Right atrium auricular region (tissue), 2 donors: ENCODE measurements at regions not wholly inside any gene's neighbourhood (a gene's known extent, or its start where the extent isn't known, plus 50 kb on each side); places are given as distances from the start of the nearest gene placed in this dataset.

Experiments
- DNase-seq: peaks from one replicate; pipeline ENCODE4 v3.0.0-alpha.2; 2019; ENCODE audit warnings: low spot score
- H3K27ac ChIP-seq, 2 donors: fragments of 200-600 bp; sonication (generic); 1 replicate in 1 of 2; 2 replicates in 1 of 2; pipeline ENCODE4 v1.5.1; 2016 to 2019
- H3K27me3 ChIP-seq, 2 donors: fragments of 200-600 bp; sonication (generic); one replicate each; pipeline versions ENCODE4 v1.5.1 to v1.6.0; 2017 to 2019
- H3K36me3 ChIP-seq: fragments of 200-600 bp; sonication (generic); one replicate; pipeline ENCODE4 v1.5.1; 2016
- H3K4me1 ChIP-seq, 2 donors: fragments of 200-600 bp; sonication (generic); one replicate each; pipeline versions ENCODE4 v1.5.1 to v1.6.0; 2017 to 2019
- H3K4me3 ChIP-seq, 2 donors: fragments of 200-600 bp; sonication (generic); 1 replicate in 1 of 2; 2 replicates in 1 of 2; pipeline ENCODE4 v1.5.1; 2017 to 2019; ENCODE audit warnings: mild to moderate bottlenecking in 1 of 2, moderate library complexity in 1 of 2
- H3K9me3 ChIP-seq, 2 donors: fragments of 200-600 bp; sonication (generic); one replicate each; pipeline ENCODE4 v1.5.1; 2019
- CTCF ChIP-seq, 2 donors: fragments of 200-600 bp; sonication (generic); IDR thresholded peaks; one replicate each; pipeline ENCODE4 v1.5.1; 2019; ENCODE audit warnings: antibody characterized with exemption in 2 of 2

- Histone ChIP-seq H3K27me3 (no peaks in the 10 kb centered on the region), H3K36me3 (no peaks in the 10 kb centered on the region), H3K4me3 (no peak overlapping the region), H3K27ac (no peak overlapping the region), H3K9me3 (no peaks in the 10 kb centered on the region), H3K4me1 (no peaks in the 10 kb centered on the region)
- DNase-seq, result no peak
- TF ChIP-seq CTCF (IDR thresholded peaks at IDR 0.05), result no peak
These were observed 542.0 kb downstream of the DHX35 start for GRCh38 chr20:39503902-39504709.

- DNase-seq, result no peak
- H3K4me1 ChIP-seq, result no peaks in the 10 kb centered on the region
- H3K4me3 ChIP-seq, result no peak overlapping the region
- no peak overlapping the region for H3K27ac ChIP-seq
- H3K9me3 ChIP-seq, result no peaks in the 10 kb centered on the region
- no peaks in the 10 kb centered on the region for H3K27me3 ChIP-seq
- TF ChIP-seq CTCF (IDR thresholded peaks at IDR 0.05), result no peak
- no peaks in the 10 kb centered on the region for H3K36me3 ChIP-seq
These were observed 530.2 kb downstream of the DHX35 start for GRCh38 chr20:39492223-39492797.

GRCh38 chr20:39491711-39492110 lies 529.6 kb downstream of the DHX35 start:
- no peak overlapping the region for H3K27ac ChIP-seq
- H3K36me3 ChIP-seq, result no peaks in the 10 kb centered on the region
- H3K9me3 ChIP-seq, result no peaks in the 10 kb centered on the region
- no peak for TF ChIP-seq CTCF (IDR thresholded peaks at IDR 0.05)
- H3K4me3 ChIP-seq, result no peak overlapping the region
- H3K27me3 ChIP-seq, result no peaks in the 10 kb centered on the region
- DNase-seq, result no peak
- no peaks in the 10 kb centered on the region for H3K4me1 ChIP-seq

- DNase-seq, result no peak
- Histone ChIP-seq H3K4me1 (no peaks in the 10 kb centered on the region), H3K27me3 (no peaks in the 10 kb centered on the region), H3K36me3 (no peaks in the 10 kb centered on the region), H3K4me3 (no peak overlapping the region), H3K27ac (no peak overlapping the region), H3K9me3 (no peaks in the 10 kb centered on the region)
- TF ChIP-seq CTCF (IDR thresholded peaks at IDR 0.05), result no peak
These were observed 527.9 kb downstream of the DHX35 start for GRCh38 chr20:39489986-39490560.

- Histone ChIP-seq H3K36me3 (no peaks in the 10 kb centered on the region), H3K9me3 (no peaks in the 10 kb centered on the region), H3K27ac (no peak overlapping the region), H3K27me3 (no peaks in the 10 kb centered on the region), H3K4me3 (no peak overlapping the region), H3K4me1 (no peaks in the 10 kb centered on the region)
- DNase-seq, result no peak
- no peak for TF ChIP-seq CTCF (IDR thresholded peaks at IDR 0.05)
These were observed 518.3 kb downstream of the DHX35 start for GRCh38 chr20:39480276-39481043.
